ENCODE measurements at regions not wholly inside any gene's neighbourhood (a gene's known extent, or its start where the extent isn't known, plus 50 kb on each side); places are given as distances from the start of the nearest gene placed in this dataset.

DNA sequence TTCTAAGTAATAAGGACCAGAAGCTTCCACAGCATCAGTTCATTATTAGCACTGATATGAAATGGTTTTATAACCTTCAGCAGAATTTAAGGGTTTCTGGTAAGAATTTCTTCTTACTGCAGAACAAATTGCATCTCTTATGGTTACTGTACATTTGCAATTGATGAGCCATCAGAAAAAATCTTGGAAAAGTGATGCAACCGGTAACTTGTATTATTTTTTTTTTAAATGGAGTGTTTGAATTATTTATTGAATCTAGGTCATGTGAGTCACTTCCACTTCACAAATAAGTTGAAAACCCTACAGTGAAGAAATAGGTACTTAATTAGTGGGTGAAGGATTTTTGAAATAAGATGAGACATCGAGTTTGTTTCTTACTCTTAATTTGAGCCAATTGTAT, 786.0 kb downstream of the TUSC7 start:
- DNase-seq (ENCODE audit: low read depth in 2 of 3, low spot score in 1 of 3): no peak

DNA sequence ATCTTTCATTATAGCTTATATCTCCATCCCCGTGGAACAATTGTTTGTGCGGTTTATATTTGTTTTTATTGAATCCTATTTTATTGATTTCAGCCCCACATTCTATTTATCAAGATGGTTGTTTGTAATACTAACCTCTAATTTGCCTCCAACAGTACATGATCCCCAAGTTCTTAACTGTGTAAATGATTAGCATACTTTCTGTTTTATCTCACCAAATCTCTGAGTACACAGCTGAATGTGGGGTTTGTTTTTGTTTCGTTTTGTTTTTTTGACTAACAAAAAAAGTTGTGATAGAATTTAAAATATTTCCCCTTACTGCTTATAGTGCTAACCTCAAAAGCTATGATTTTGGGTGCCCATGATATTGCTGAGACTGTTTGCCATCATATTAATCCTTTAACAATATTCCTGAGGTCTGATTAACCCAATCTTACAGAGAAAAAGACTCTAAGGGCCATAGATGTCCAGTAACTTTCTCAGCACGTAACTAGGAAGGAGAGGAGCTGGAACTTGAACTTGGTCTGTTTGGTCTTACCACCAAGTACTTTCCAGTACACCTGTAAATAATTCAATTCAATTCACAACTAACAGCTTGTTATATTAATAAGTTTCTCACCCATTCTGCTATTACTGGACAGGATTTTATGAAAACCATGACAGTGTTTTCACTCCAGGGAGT, 789.8 kb downstream of the TUSC7 start:
- no peak for DNase-seq (ENCODE audit: low read depth in 2 of 3, low spot score in 1 of 3)

DNA sequence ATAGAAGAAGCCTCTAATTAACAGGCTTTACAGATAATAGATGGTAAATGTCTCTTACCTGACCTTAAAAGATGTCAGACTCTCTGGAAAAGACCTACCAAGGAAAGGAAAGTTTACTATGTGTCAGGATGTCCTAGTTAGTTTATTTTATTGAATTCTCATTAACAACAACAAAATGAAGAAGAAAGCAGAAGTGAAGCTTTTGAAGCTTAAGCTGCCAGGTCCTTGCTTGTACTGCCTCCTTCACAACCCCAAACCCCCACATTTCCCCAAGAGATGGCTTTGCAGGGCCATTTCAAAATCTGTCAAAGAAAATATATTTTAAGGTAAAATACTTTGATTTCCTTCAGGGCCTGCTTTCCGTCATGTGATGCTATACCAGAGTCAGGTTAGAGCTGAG, 798.4 kb downstream of the TUSC7 start:
- DNase-seq (ENCODE audit: low read depth in 2 of 3, low spot score in 1 of 3): no peak

DNA sequence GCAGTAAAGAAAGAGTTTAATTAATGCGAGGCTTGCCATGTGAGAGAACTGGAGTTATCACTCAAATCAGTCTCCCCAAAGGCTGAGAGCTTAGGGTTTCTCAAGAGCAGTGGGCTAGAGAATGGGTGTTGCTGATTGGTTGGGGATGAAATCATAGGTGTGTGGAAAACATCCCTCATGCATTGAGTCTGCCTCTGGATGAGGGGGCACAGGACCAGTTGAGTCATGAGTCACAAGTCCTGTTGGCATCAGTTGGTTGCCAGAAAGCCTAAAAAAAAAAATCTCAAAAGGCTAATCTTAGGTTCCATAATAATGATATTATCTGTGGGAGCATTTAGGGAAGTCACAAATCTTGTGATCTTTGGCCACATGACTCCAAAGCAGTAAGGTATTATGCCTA, 800.3 kb downstream of the TUSC7 start:
- no peak for DNase-seq (ENCODE audit: low read depth in 2 of 3, low spot score in 1 of 3)

DNA sequence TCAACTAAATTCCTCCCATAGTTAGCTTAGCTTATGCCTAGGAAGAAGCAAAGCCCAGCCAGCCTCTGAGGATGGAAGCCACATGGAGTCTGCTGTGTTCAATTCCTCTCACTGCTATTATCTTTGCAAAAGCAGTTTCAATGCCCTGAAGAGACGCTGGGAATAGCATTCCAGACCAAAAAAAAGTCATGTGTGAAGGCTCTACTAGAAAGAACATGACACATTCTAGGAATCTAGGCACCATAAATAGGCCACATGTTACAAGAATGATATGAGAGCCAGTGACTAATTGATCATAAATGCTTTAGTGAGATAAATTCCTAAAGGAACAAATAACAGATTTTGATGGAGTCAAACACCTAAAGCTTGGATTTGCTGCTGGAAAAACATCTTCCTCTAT, 800.8 kb downstream of the TUSC7 start:
- no peak for DNase-seq (ENCODE audit: low read depth in 2 of 3, low spot score in 1 of 3)

DNA sequence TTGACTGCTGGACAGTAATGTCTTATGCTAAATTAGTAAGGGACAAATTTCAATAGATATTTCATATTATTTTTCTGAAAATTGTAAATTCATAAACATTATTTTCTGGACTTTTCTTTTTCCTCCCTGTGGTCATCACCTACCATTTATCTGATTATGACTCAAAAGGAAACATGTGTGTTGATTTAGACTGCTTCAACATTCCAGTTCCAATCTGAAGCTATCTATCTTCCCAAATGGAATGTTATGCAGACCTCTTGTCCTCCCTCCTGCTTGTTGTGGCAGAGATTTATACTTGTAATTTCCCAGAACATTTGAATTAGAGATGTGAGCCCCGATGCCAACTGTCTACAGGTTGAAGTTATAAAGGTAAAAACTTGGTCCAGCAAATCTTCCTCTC, 803.4 kb downstream of the TUSC7 start:
- DNase-seq (ENCODE audit: low read depth in 2 of 3, low spot score in 1 of 3): no peak

DNA sequence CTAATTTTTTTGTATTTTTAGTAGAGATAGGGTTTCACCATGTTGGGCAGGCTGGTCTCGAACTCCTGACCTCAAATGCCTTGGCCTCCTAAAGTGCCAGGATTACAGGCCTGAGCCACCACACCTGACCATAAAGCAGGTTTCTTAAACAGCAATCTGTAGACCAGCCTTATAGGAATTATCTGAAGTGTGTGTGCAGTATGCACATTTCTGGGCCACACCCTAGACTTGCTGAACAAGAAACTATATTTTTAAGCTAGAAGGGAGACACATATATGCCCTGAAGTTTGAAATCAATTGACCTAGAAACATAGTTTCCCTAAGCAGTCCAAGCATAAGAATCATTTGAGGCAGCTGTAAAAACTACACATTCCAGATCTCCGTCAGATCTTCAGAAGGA, 805.7 kb downstream of the TUSC7 start:
- no peak for DNase-seq (ENCODE audit: low read depth in 2 of 3, low spot score in 1 of 3)

DNA sequence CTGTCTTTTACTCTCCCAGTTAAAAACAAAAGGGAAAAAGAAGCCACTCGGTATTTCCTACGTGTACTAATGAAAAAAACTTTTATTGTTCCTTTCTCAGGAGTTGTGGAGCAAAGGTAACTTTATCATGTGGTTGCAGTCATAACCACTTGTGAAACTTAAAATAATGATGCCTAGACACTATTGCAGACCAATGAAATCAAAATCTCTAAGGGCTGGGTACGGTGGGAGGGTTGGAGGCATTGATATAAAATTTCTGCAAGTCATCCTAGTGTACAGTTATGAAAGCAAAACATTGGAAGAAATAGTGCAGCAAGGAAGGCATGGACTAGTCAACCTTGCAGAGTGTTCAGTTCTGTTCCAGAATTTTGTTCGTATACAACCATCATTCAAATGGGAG, 808.8 kb downstream of the TUSC7 start:
- no peak for DNase-seq (ENCODE audit: low read depth in 2 of 3, low spot score in 1 of 3)

DNA sequence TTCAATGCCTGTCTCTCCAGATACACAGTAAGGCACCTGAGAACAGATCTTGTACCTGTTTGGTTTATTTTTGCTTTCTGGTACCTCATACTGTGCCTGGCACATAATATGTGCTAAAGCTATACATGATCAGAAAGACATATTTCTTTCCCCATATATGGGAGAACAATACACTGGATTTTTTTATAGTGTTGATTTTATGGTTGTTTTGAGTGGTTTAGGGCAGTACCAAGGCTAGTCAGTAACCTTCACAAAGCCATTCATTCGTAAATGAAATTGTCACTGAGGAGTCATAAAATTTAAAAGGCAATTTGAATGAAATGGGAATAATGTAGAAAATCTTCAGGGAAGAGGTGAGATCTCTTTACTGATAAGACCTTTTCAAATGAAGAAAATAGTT, 810.2 kb downstream of the TUSC7 start:
- DNase-seq (ENCODE audit: low read depth in 2 of 3, low spot score in 1 of 3): no peak

DNA sequence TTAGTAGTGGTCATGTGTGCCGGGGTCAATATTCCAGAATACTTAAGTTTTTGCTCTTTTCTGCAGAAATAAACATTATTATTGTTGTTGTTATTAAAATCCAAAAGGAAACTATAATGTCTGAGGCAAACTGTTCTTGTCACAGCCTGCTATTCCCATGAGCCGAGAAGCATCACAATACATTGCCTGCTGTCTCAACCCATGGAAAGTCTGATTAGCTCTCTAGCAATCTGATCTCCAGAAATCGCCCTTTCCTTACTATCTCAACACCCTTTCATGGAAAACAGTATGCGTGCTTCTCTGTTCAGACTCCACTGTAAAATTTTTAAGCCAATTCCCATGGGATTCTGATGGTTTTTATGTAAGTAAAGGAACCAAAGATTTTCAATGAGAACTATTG, 811.0 kb downstream of the TUSC7 start:
- DNase-seq (ENCODE audit: low read depth in 2 of 3, low spot score in 1 of 3): no peak

DNA sequence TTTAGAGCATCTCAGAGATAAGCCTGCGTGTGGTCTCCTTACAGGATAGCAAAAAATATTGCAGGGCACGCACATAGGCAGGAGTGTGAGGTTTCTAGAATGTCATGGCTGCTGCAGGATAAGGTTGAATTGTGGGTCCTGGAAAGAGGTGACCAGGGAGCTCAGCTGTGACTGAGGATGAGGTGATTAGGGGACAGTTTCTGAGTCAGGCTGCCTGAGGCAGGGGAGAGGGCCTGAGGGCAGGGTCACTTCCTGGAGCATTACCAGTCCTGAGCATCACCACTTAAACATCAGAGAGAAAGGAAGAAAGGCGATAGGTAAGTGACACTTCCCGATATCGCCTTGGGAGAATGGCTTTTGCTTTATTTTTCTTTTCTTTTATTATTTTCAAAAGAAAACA, 813.8 kb downstream of the TUSC7 start:
- DNase-seq (ENCODE audit: low read depth in 2 of 3, low spot score in 1 of 3): no peak

DNA sequence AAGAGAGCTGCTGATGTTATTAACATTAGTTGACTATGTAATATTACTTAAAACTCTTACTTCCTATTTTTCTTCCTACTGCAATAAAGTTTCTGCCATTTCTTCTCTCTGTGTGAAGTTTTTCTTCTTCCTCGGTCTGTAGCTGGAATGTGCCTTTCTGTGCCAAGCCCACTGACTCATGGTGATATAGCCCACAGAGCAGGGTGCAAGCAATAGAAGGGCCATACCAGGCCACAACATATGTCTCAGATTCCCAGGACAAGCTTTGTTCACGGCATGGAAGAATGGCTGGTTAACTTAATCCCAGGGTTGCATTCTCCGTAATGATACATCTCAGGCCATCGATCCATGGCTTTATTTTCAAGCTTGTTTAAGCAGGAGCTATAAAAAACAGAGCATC, 815.3 kb downstream of the TUSC7 start:
- DNase-seq (ENCODE audit: low read depth in 2 of 3, low spot score in 1 of 3): no peak

DNA sequence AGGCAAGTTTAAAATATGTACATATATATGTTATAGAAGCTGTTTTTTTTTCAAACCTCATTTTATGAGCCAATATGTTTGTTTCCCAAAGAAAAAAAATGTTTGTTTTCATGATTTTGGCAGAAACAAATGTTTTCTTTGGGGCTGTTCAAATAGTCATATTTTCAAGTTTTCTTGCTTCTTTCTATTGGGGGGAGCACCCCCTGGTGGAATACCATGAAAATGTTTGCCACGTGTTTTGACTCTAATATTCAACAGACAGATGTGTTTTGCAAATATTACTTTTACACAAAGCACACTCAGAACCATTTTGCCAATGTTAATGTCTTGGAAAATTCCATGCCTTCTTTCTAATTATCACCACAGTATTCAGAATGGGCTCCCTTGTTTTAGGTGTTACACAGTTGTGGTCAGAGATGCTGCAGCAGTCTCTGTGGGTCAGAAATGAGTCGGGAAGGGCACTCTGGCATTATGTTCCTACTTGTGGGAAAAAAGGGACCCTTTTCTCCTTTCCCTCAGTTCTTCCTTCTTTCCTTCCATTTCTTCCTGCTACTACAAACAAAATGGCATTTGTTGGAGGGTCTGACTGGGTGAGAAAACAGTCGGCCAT, 817.0 kb downstream of the TUSC7 start:
- DNase-seq (ENCODE audit: low read depth in 2 of 3, low spot score in 1 of 3): peak in 1 of 3 donors; percentile 0

DNA sequence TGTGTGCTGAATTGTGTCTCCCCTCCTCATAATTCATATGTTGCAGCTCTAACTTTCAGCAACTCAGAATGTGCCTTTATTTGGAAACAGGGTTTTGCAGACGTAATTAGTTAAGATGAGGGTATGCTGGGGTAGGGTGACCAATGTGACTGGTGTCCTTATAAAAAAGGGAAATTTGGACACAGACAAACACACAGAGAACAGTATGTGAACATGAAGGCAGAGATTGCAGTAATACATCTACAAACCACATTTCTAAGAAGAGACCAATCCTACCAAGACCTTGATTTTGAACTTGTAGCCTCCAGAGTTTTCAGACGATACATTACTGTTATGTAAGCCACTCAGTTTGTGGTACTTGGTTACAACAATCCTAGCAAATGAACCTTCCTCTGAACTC, 817.8 kb downstream of the TUSC7 start:
- DNase-seq (ENCODE audit: low read depth in 2 of 3, low spot score in 1 of 3): no peak

DNA sequence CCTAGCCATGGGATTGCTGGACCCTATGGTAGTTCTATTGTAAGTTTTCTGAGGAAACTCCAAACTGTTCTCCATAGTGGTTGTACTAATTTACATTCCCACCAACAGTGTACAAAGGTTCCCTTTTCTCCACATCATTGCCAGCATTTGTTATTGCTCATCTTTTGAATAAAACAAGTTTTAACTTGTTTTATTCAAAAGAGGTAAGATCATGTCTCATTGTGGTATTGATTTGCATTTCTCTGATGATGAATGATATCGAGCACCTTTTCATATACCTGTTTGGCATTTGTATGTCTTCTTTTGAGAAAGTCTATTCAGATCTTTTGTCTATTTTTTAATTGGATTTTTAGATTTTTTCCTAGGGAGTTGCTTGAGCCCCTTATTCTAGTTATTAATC, 819.1 kb downstream of the TUSC7 start:
- no peak for DNase-seq (ENCODE audit: low read depth in 2 of 3, low spot score in 1 of 3)

DNA sequence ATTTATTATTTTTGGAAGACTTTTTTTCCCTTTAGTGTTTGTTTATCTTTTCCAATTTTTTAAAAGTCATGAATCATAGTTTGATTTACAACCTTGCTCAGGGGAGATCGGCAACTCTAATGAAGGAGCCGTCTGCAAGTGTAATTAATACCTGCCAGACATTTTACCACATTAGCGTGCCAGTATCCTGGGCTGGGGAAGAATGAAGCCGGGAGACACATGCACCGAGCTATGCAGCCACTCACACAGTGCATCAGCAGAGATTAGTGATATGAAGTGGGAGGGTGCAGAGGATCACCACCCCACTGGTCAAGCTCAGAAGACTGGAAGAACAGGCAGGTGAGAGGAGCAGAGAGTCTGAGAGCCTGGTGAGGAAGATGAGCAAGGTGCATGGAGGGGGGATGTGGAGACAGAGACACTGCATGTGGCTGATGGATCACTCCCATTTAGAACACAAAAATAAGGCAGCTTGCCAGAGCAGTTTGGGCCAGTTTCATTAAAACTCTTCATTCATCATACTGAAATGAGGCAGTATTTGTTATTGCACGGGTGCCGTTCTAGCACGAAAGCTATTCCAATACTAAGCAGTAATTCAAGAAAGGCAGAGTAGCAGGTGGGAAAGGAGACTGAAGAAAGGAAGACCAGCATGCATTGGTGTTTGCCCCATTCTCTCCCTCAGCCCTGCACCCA, 821.6 kb downstream of the TUSC7 start:
- no peak for DNase-seq (ENCODE audit: low read depth in 2 of 3, low spot score in 1 of 3)

DNA sequence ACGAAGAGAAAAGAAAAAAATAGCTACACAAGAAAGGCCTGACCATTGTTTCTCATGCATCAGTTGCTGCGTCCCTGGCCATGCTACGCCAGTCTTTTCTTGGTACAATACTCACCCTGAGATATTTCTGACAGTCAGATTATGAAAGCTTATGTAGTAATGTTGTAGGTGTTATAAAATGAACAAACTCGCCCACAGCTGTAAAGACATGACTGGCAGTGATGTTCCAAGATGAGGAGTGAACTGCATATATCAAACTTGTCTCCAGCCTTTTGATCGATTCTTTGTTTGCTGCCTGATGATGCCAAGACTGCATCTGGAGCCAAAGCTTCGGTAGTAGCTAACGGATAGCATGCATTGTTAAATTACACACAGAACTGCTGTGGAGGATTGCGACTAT, 822.7 kb downstream of the TUSC7 start:
- no peak for DNase-seq (ENCODE audit: low read depth in 2 of 3, low spot score in 1 of 3)

DNA sequence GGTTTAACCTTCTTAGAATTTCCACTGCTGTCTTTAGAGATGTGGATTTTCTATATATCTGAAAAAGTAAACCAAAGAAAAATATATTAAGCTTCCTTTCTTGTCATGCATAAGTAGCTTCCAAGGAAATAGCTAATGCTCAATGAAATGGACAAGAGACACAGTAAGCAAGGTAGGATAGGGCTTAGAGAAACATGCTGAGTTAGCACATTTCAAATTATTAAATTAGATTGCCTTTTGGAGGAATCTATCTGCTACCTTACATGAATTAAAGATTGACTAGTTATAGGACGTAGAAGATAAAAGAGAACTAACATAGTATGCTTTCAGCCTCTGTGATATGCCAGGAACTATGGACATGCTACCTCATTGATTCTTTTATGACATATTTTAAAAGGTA, 824.6 kb downstream of the TUSC7 start:
- DNase-seq (ENCODE audit: low read depth in 2 of 3, low spot score in 1 of 3): no peak

DNA sequence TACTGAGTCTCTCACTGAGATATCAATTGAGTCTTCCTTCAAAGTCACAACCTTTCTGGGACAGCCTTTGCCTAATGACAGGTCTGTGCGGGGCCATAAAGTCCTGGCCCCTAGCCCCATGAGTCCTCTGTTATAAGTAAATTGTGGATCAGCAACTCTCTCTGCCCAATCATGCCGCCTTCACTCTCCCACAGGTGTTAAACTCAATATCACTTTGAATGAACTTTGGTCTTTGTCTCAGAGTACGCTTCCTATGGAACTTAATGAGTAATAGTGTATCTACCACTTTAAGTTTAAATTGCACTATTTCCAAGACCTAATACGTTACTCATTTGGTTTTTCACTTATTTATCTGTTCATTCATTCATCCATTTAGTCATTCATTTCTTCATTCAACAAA, 826.4 kb downstream of the TUSC7 start:
- no peak for DNase-seq (ENCODE audit: low read depth in 2 of 3, low spot score in 1 of 3)

DNA sequence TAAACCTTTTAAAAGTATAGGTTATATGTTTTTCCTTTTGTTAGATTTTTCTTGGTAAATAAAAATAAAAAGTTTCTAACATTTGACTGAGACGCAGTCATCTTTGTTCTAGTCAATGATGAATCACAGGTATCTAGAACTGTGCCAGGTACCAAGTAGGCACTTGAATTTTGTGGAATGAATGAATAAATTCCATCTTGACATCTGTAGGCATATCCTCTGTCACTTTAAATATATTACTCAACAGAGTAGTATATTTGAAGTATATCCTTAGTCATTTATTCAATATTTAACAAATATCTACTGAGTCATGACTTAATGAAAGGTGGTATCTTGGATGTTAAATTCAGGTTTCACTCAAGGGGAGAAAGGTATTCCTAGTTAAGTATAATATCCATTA, 828.4 kb downstream of the TUSC7 start:
- no peak for DNase-seq (ENCODE audit: low read depth in 2 of 3, low spot score in 1 of 3)

DNA sequence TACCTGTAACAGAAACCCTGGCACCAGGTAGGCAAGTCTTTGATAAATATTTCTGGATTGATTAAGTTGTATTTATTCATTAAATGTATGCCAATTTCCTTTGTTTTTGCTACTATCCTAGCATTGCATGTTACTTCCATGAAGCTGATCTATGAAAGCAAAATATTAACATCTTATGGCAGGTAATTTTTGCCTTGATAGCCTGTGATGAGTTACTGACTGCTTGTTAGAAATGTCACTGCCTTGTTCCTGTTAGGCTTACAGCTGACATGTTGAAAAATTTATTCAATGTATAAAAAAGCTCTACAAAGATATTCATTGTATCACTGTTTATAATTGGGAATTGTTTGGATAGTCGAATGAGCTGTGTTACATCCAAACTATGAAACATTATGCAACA, 830.1 kb downstream of the TUSC7 start:
- DNase-seq (ENCODE audit: low read depth in 2 of 3, low spot score in 1 of 3): no peak

DNA sequence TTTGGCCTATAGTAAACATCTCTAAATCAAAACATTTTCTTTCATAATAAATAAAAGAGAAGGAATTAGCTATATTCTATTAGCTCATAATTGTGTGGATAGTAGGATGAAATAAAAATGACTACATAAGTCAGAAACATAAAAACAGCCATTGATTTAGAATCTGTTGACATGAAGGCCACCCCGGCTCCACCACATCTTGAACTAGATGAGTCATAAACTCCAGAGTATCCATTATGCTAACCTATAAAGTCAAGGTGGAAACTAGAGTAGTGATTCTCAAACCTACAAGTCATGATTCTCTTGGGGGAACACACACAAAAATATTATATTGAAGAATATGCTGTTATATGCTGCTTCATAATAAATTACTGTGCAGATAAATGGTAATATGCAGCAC, 831.0 kb downstream of the TUSC7 start:
- no peak for DNase-seq (ENCODE audit: low read depth in 2 of 3, low spot score in 1 of 3)

DNA sequence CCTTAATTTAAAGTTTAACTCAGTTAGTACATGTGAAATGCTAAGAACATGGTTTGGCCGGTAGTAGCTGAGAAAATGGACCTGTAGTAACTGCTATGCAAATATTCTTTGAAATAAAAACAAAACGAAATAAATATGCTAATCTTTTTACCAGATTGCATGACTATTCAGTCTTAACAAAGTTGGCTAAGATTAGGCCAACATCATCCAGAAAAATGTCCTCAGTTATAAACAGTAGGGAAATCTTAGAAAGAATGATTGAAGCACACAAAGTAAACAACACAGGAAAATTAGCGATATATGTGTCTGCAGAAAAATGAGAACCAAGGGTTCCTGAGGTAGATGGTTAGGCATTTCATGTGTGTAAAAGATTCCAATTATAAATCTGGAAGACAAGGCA, 832.1 kb downstream of the TUSC7 start:
- DNase-seq (ENCODE audit: low read depth in 2 of 3, low spot score in 1 of 3): no peak
